HepG2 (cell line): ENCODE measurements at regions not wholly inside any gene's neighbourhood (a gene's known extent, or its start where the extent isn't known, plus 50 kb on each side); places are given as distances from the start of the nearest gene placed in this dataset.

Source experiments
- BHLHE40 ChIP-seq: IDR thresholded peaks from 2 replicates; pipeline ENCODE4 v1.6.1; 2011; ENCODE audit warnings: low read length, improper control_type of control experiment
- EZH2 ChIP-seq: conservative IDR thresholded peaks from 2 replicates; pipeline ENCODE4 v1.6.1; 2012; ENCODE audit warnings: mild to moderate bottlenecking, low read depth, low read length, moderate library complexity
- RAD21 ChIP-seq: fragments of 450-650 bp; formaldehyde crosslinking; IDR thresholded peaks from 2 replicates; pipeline ENCODE4 v1.5.0; 2020; ENCODE audit warnings: mild to moderate bottlenecking
- TCF12 ChIP-seq, 2 experiments: fragments of 450-650 bp in 1 of 2; sonication (generic) in 1 of 2; formaldehyde crosslinking in 1 of 2; IDR thresholded peaks; 2 replicates each; pipeline versions ENCODE4 v1.6.1 to v1.8.0; 2017 to 2022; ENCODE audit warnings: antibody characterized with exemption in 1 of 2, mild to moderate bottlenecking in 1 of 2, missing genetic modification reagents in 1 of 2, moderate library complexity in 1 of 2
- ZNF10 ChIP-seq: sonication (generic); formaldehyde crosslinking; IDR thresholded peaks from 2 replicates; pipeline ENCODE4 v1.4.0; 2020; ENCODE audit warnings: mild to moderate bottlenecking, low read depth, missing genetic modification reagents, borderline replicate concordance
- ZNF251 ChIP-seq: sonication (generic); formaldehyde crosslinking; IDR thresholded peaks from 2 replicates; pipeline ENCODE4 v1.9.0; 2021; ENCODE audit warnings: mild to moderate bottlenecking, missing genetic modification reagents
- ZNF678 ChIP-seq: sonication (generic); formaldehyde crosslinking; IDR thresholded peaks from 2 replicates; pipeline ENCODE4 v1.4.0; 2020; ENCODE audit warnings: mild to moderate bottlenecking, missing genetic modification reagents

- no peak for TF ChIP-seq EZH2
- TF ChIP-seq ZNF251 (CRISPR knock-in tag) = no peak
- no peak for TF ChIP-seq TCF12 (IDR thresholded peaks at IDR 0.05)
- TF ChIP-seq TCF12 (CRISPR knock-in tag; IDR thresholded peaks at IDR 0.05) = no peak
- TF ChIP-seq ZNF10 (CRISPR knock-in tag) = no peak
- TF ChIP-seq ZNF678 (CRISPR knock-in tag) = no peak
- no peak for TF ChIP-seq BHLHE40
- TF ChIP-seq RAD21 (CRISPR knock-in tag) = no peak
Measured at GRCh38 chrX:94676285-94676684, 1002.3 kb downstream of the FAM133A start.
